Neuronal stem cell (in vitro differentiated cells): ENCODE measurements at regions not wholly inside any gene's neighbourhood (a gene's known extent, or its start where the extent isn't known, plus 50 kb on each side); places are given as distances from the start of the nearest gene placed in this dataset.

ENCODE experiments used
- DNase-seq: peaks from one replicate; pipeline ENCODE4 v3.0.0-alpha.2; 2013; ENCODE audit warnings: low spot score
- H2AFZ ChIP-seq: one replicate; pipeline ENCODE4 v1.6.1; 2013; ENCODE audit warnings: mild to moderate bottlenecking, low read length, inconsistent platforms
- H2AK5ac ChIP-seq: 2 replicates; pipeline ENCODE4 v1.6.1; 2013; ENCODE audit warnings: low read depth, mild to moderate bottlenecking, inconsistent platforms, low read length, moderate library complexity, mixed read lengths
- H2BK120ac ChIP-seq: 2 replicates; pipeline ENCODE4 v1.6.1; 2013; ENCODE audit warnings: low read depth, mild to moderate bottlenecking, inconsistent platforms, low read length, moderate library complexity, mixed read lengths
- H2BK12ac ChIP-seq: one replicate; pipeline ENCODE4 v1.6.1; 2013; ENCODE audit warnings: low read length, inconsistent platforms
- H2BK15ac ChIP-seq: 2 replicates; pipeline ENCODE4 v1.6.1; 2013; ENCODE audit warnings: mild to moderate bottlenecking, low read length, inconsistent platforms, mixed read lengths
- H2BK5ac ChIP-seq: one replicate; pipeline ENCODE4 v1.6.1; 2013; ENCODE audit warnings: inconsistent platforms, mild to moderate bottlenecking, low read length, moderate library complexity
- H3K14ac ChIP-seq: one replicate; pipeline ENCODE4 v1.6.1; 2013; ENCODE audit warnings: low read length, inconsistent platforms
- H3K18ac ChIP-seq: 2 replicates; pipeline ENCODE4 v1.6.1; 2013; ENCODE audit warnings: low read length, inconsistent platforms
- H3K23ac ChIP-seq: 2 replicates; pipeline ENCODE4 v1.6.1; 2013; ENCODE audit warnings: low read depth, mild to moderate bottlenecking, mixed read lengths, low read length, inconsistent platforms; ENCODE audit not compliant: poor library complexity
- H3K27ac ChIP-seq: replicated peaks from 3 replicates; pipeline ENCODE4 v1.5.1; 2013; ENCODE audit warnings: low read length, inconsistent platforms
- H3K27me3 ChIP-seq, 3 experiments: 2 replicates each; pipeline ENCODE4 v1.6.1; 2013; ENCODE audit warnings: low read length in 3 of 3, mild to moderate bottlenecking in 2 of 3, inconsistent platforms in 1 of 3, low read depth in 1 of 3, mixed read lengths in 1 of 3, moderate library complexity in 1 of 3; ENCODE audit not compliant: control insufficient read depth in 3 of 3, insufficient read depth in 3 of 3
- H3K36me3 ChIP-seq, 2 donors: replicated peaks in 1 of 2; 2 replicates each; pipeline ENCODE4 v1.6.1; 2013; ENCODE audit warnings: low read length in 2 of 2; ENCODE audit not compliant: control insufficient read depth in 2 of 2, insufficient read depth in 2 of 2
- H3K4ac ChIP-seq: 2 replicates; pipeline ENCODE4 v1.6.1; 2013; ENCODE audit warnings: inconsistent platforms, mild to moderate bottlenecking, low read length, moderate library complexity
- H3K4me1 ChIP-seq, 2 donors: 1 replicate in 1 of 2; 2 replicates in 1 of 2; pipeline ENCODE4 v1.6.1; 2013; ENCODE audit warnings: low read length in 2 of 2, low read depth in 1 of 2; ENCODE audit not compliant: control insufficient read depth in 2 of 2, insufficient read depth in 1 of 2
- H3K4me2 ChIP-seq: one replicate; pipeline ENCODE4 v1.6.1; 2013; ENCODE audit warnings: mild to moderate bottlenecking, low read length, inconsistent platforms; ENCODE audit not compliant: insufficient read depth, poor library complexity, severe bottlenecking
- H3K4me3 ChIP-seq, 2 donors: 2 replicates each; pipeline ENCODE4 v1.5.1; 2013; ENCODE audit warnings: low read length in 2 of 2, mild to moderate bottlenecking in 2 of 2, inconsistent platforms in 1 of 2, moderate library complexity in 1 of 2
- H3K79me1 ChIP-seq: one replicate; pipeline ENCODE4 v1.6.1; 2013; ENCODE audit warnings: low read depth, mild to moderate bottlenecking, inconsistent platforms, low read length, moderate library complexity
- H3K9ac ChIP-seq: one replicate; pipeline ENCODE4 v1.6.1; 2013; ENCODE audit warnings: mild to moderate bottlenecking, low read depth, low read length, inconsistent platforms; ENCODE audit not compliant: poor library complexity
- H3K9me3 ChIP-seq, 2 donors: replicated peaks in 1 of 2; 2 replicates each; pipeline versions ENCODE3 to v1.6.1; 2013; ENCODE audit warnings: low read length in 2 of 2, mild to moderate bottlenecking in 2 of 2, inconsistent platforms in 1 of 2, low read depth in 1 of 2, mixed read lengths in 1 of 2, moderate library complexity in 1 of 2; ENCODE audit not compliant: control insufficient read depth in 2 of 2, insufficient read depth in 1 of 2
- H4K8ac ChIP-seq: one replicate; pipeline ENCODE4 v1.6.1; 2013; ENCODE audit warnings: low read depth, mild to moderate bottlenecking, inconsistent platforms, low read length, moderate library complexity
- H4K91ac ChIP-seq: one replicate; pipeline ENCODE4 v1.6.1; 2013; ENCODE audit warnings: low read length, low read depth, mild to moderate bottlenecking, inconsistent platforms; ENCODE audit not compliant: poor library complexity
- WGBS, 2 donors: extraction: QIAGEN DNeasy Blood & Tissue Kit; methylation state at CpG; one replicate each; pipeline ENCODE4 v1.1.7; 2013; ENCODE audit warnings: missing lambda C conversion rate in 2 of 2, mixed read lengths in 1 of 2; ENCODE audit not compliant: insufficient read length in 2 of 2, insufficient replicate concordance in 1 of 2; ENCODE audit errors: extremely low coverage in 2 of 2; 5-methylcytosine and 5-hydroxymethylcytosine counted together

- Histone ChIP-seq H3K79me1 (peaks cover 2% of the 10 kb centered on the region), H3K4me3 (no peak overlapping the region), H3K18ac (no peak overlapping the region), H3K36me3 (no peaks in the 10 kb centered on the region), H2AFZ (no peak overlapping the region), H3K23ac (no peak overlapping the region), H3K27me3 (no peaks in the 10 kb centered on the region), H3K9ac (no peak overlapping the region), H2AK5ac (no peak overlapping the region), H3K9me3 (peaks cover 6 to 60% of the 10 kb centered on the region in 2 donors), H2BK5ac (no peak overlapping the region), H3K4me2 (no peak overlapping the region), H3K4me1 (no peaks in the 10 kb centered on the region), H3K27ac (no peak overlapping the region), H2BK120ac (no peak overlapping the region), H3K4ac (no peak overlapping the region), H2BK15ac (no peak overlapping the region), H4K91ac (no peak overlapping the region), H2BK12ac (no peak overlapping the region), H3K14ac (no peak overlapping the region), H4K8ac (no peak overlapping the region)
- no CpG with 5 or more reads among the region's 5 CpGs for WGBS, 2 donors
- DNase-seq: no peak
These were observed 105.6 kb upstream of the NECTIN3 start for GRCh38 chr3:110965976-110966375.

- H3K4me2 ChIP-seq: no peak overlapping the region
- no peak overlapping the region for H2BK15ac ChIP-seq
- no peak overlapping the region for H4K8ac ChIP-seq
- H2BK120ac ChIP-seq: no peak overlapping the region
- no peak overlapping the region for H2AFZ ChIP-seq
- H3K14ac ChIP-seq: no peak overlapping the region
- no peaks in the 10 kb centered on the region for H3K4me1 ChIP-seq
- H4K91ac ChIP-seq: no peak overlapping the region
- no peak for DNase-seq
- H2AK5ac ChIP-seq: no peak overlapping the region
- no peaks in the 10 kb centered on the region for H3K27me3 ChIP-seq
- peaks cover 6 to 61% of the 10 kb centered on the region in 2 donors for H3K9me3 ChIP-seq
- no peak overlapping the region for H2BK5ac ChIP-seq
- no peaks in the 10 kb centered on the region for H3K36me3 ChIP-seq
- no peak overlapping the region for H3K18ac ChIP-seq
- H3K4ac ChIP-seq: no peak overlapping the region
- H3K79me1 ChIP-seq: peaks cover 2% of the 10 kb centered on the region
- no peak overlapping the region for H3K23ac ChIP-seq
- no peak overlapping the region for H2BK12ac ChIP-seq
- H3K27ac ChIP-seq: no peak overlapping the region
- H3K9ac ChIP-seq: no peak overlapping the region
- no peak overlapping the region for H3K4me3 ChIP-seq
- no CpG with 5 or more reads among the region's 3 CpGs for WGBS, 2 donors
These were observed 104.5 kb upstream of the NECTIN3 start for GRCh38 chr3:110966966-110967663.

GRCh38 chr3:110968076-110968475 lies 103.5 kb upstream of the NECTIN3 start:
- no peak overlapping the region for H2BK120ac ChIP-seq
- WGBS, 2 donors: no CpG with 5 or more reads among the region's 1 CpG
- no peak overlapping the region for H3K27ac ChIP-seq

GRCh38 chr3:110969229-110970211 lies 102.1 kb upstream of the NECTIN3 start:
- no peak for DNase-seq
- Histone ChIP-seq H3K14ac (no peak overlapping the region), H2BK15ac (no peak overlapping the region), H3K27ac (no peak overlapping the region), H2AK5ac (no peak overlapping the region), H2BK12ac (no peak overlapping the region), H3K9ac (no peak overlapping the region), H4K91ac (no peak overlapping the region), H3K36me3 (no peaks in the 10 kb centered on the region), H3K4me2 (no peak overlapping the region), H2AFZ (no peak overlapping the region), H2BK120ac (no peak overlapping the region), H4K8ac (no peak overlapping the region), H3K4me1 (no peaks in the 10 kb centered on the region), H3K23ac (no peak overlapping the region), H3K4me3 (peak overlapping the region in 1 of 2 donors; percentile 35), H3K79me1 (peaks cover 2% of the 10 kb centered on the region), H3K9me3 (peaks cover 4 to 38% of the 10 kb centered on the region in 2 donors), H3K4ac (no peak overlapping the region), H2BK5ac (peak overlapping the region; percentile 29), H3K27me3 (no peaks in the 10 kb centered on the region), H3K18ac (peak overlapping the region; percentile 40)
- WGBS, 2 donors: no CpG with 5 or more reads among the region's 19 CpGs

More at GRCh38 chr3:110968076-110968475, 103.5 kb upstream of the NECTIN3 start:
- Histone ChIP-seq H3K36me3 (no peaks in the 10 kb centered on the region), H3K9me3 (peaks cover 6 to 52% of the 10 kb centered on the region in 2 donors), H2BK15ac (no peak overlapping the region), H3K27me3 (no peaks in the 10 kb centered on the region), H2BK5ac (no peak overlapping the region), H2AFZ (no peak overlapping the region), H2BK12ac (no peak overlapping the region), H3K23ac (no peak overlapping the region), H3K79me1 (peaks cover 2% of the 10 kb centered on the region), H2AK5ac (no peak overlapping the region), H3K4me3 (no peak overlapping the region), H3K14ac (no peak overlapping the region), H3K4me1 (no peaks in the 10 kb centered on the region), H3K4me2 (no peak overlapping the region), H3K9ac (no peak overlapping the region), H3K4ac (no peak overlapping the region), H3K18ac (no peak overlapping the region), H4K8ac (no peak overlapping the region), H4K91ac (no peak overlapping the region)
- no peak for DNase-seq
